ENCODE measurements at regions not wholly inside any gene's neighbourhood (a gene's known extent, or its start where the extent isn't known, plus 50 kb on each side); places are given as distances from the start of the nearest gene placed in this dataset.

- TF ChIP-seq ATRX (CRISPR knock-in tag; IDR thresholded peaks at IDR 0.05; ENCODE audit: borderline replicate concordance): no peak
- TF ChIP-seq ZFX (CRISPR knock-in tag; IDR thresholded peaks at IDR 0.05; ENCODE audit: low read depth): peak; percentile 28; the same call in 1 of the 2 replicates
- peak; percentile 62; the same call in 1 of the 2 replicates for TF ChIP-seq TFE3 (CRISPR knock-in tag; IDR thresholded peaks at IDR 0.05)
- TF ChIP-seq RNF219 (CRISPR knock-in tag; IDR thresholded peaks at IDR 0.05): no peak
- no peak for TF ChIP-seq NFATC3 (CRISPR knock-in tag; IDR thresholded peaks at IDR 0.05)
- TF ChIP-seq ZNF841 (CRISPR knock-in tag; IDR thresholded peaks at IDR 0.05; ENCODE audit: borderline replicate concordance): no peak
- TF ChIP-seq ZNF235 (CRISPR knock-in tag; IDR thresholded peaks at IDR 0.05; ENCODE audit: borderline replicate concordance): no peak
- TF ChIP-seq ZNF850 (CRISPR knock-in tag; conservative IDR thresholded peaks at IDR 0.05): no peak
- no peak for TF ChIP-seq TARDBP (CRISPR knock-in tag; IDR thresholded peaks at IDR 0.05)
- TF ChIP-seq IRF2 (CRISPR knock-in tag; IDR thresholded peaks at IDR 0.05): peak; percentile 77; the same call in 1 of the 2 replicates
- no peak for TF ChIP-seq ZNF253 (CRISPR knock-in tag; IDR thresholded peaks at IDR 0.05; ENCODE audit: borderline replicate concordance)
- TF ChIP-seq ARNT2 (CRISPR knock-in tag; IDR thresholded peaks at IDR 0.05; ENCODE audit: low read depth): no peak
- peak; percentile 75 for TF ChIP-seq CEBPG (CRISPR knock-in tag; IDR thresholded peaks at IDR 0.05)
- no peak for TF ChIP-seq ZNF674 (CRISPR knock-in tag; IDR thresholded peaks at IDR 0.05; ENCODE audit: low read depth)
- no peak for TF ChIP-seq HES4 (CRISPR knock-in tag; IDR thresholded peaks at IDR 0.05; ENCODE audit: borderline replicate concordance)
- no peak for TF ChIP-seq BORCS8-MEF2B (CRISPR knock-in tag; IDR thresholded peaks at IDR 0.05)
- TF ChIP-seq BCL3 (CRISPR knock-in tag; IDR thresholded peaks at IDR 0.05): no peak
- no peak for TF ChIP-seq TOE1 (CRISPR knock-in tag; IDR thresholded peaks at IDR 0.05)
- no peak for TF ChIP-seq REL (CRISPR knock-in tag; conservative IDR thresholded peaks at IDR 0.05)
- no peak for TF ChIP-seq ZNF101 (CRISPR knock-in tag; IDR thresholded peaks at IDR 0.05; ENCODE audit: borderline replicate concordance, low read depth)
- no peak for TF ChIP-seq NFE2 (CRISPR knock-in tag; IDR thresholded peaks at IDR 0.05)
- no peak for TF ChIP-seq ZNF563 (CRISPR knock-in tag; IDR thresholded peaks at IDR 0.05)
- no peak for TF ChIP-seq KLF9 (CRISPR knock-in tag; IDR thresholded peaks at IDR 0.05; ENCODE audit: low read depth)
- TF ChIP-seq ZNF512B (CRISPR knock-in tag; IDR thresholded peaks at IDR 0.05; ENCODE audit: borderline replicate concordance): no peak
These were observed 62.6 kb upstream of the FN1 start (continued) for GRCh38 chr2:215498431-215498830.

Measured in HepG2 (cell line).